Stimulated activated memory B cell treated with anti-CD40 and anti-IgM and Interleukin-4, amounts not matched to agents 10 μg/mL and 1 μg/mL and 100 μg/mL, for 72 hours (primary cell): ENCODE measurements at regions not wholly inside any gene's neighbourhood (a gene's known extent, or its start where the extent isn't known, plus 50 kb on each side); places are given as distances from the start of the nearest gene placed in this dataset.
"Not testable (repeated sequence)": the region's sequence is repeated elsewhere in the genome, so short reads cannot be mapped to it uniquely, and the experiment has no call there.

Source experiments
- ATAC-seq: fragments of 150-1000 bp; cut with Tn5 transposase; 2 replicates; pipeline ENCODE4 v1.10.0; 2021
- H3K27ac Mint-ChIP-seq: one replicate; pipeline ENCODE4 v1.8.0; 2022; ENCODE audit warnings: mild to moderate bottlenecking, mixed read lengths
- H3K27me3 Mint-ChIP-seq: one replicate; pipeline ENCODE4 v1.8.0; 2022; ENCODE audit warnings: mixed read lengths
- H3K36me3 Mint-ChIP-seq: one replicate; pipeline ENCODE4 v1.8.0; 2022; ENCODE audit warnings: mixed read lengths
- H3K4me1 Mint-ChIP-seq: one replicate; pipeline ENCODE4 v1.8.0; 2022; ENCODE audit warnings: mixed read lengths
- H3K4me3 Mint-ChIP-seq: one replicate; pipeline ENCODE4 v1.8.0; 2022; ENCODE audit warnings: mild to moderate bottlenecking, moderate library complexity, mixed read lengths
- H3K9me3 Mint-ChIP-seq: one replicate; pipeline ENCODE4 v1.8.0; 2022; ENCODE audit warnings: mixed read lengths

DNA sequence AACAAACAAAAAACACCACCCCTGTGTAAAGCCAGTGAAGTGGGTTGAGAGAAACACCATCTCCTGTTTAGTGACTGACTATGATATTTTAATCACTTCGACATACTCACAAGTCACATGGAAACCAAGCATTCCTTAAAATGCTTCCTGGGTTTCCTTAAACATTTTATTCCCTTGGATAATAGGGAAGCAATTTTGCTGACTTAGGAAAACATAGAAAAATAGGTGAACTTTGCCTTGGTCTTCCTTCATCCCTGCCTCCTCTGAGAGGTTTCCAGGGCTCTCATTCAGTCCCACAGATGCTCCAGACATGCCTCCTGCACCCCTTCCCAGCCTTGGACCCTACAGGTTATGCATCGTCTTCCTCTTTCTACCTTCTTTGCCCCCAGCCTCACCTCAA is 122.6 kb upstream of the SERPINE2 start:
- Mint-ChIP-seq H3K9me3 (peaks cover 4% of the 10 kb centered on the region), H3K27ac (no peak overlapping the region), H3K4me3 (no peak overlapping the region), H3K36me3 (no peaks in the 10 kb centered on the region), H3K27me3 (peaks cover 16% of the 10 kb centered on the region), H3K4me1 (no peaks in the 10 kb centered on the region)
- ATAC-seq: no peak

DNA sequence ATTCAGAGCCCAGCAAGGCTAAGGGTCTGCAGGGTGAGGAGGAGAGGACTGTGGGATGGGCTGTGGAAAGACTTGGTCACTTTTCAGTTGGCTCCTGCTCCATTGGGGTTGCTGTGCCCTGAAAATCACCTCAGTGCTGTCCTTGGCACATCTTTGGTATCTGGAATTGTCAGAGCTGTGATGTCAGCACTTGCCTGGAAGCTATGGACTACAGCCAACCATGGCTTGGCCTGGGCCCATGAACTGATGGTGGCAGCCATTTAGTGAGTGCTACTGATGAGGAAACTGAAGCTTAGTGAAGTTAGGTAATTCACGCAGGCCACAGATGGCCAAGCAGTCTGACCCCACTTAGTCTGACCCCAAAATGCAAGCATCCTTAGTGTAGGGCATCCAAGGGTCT is 121.8 kb upstream of the SERPINE2 start:
- H3K4me3 Mint-ChIP-seq: no peak overlapping the region
- H3K36me3 Mint-ChIP-seq: no peaks in the 10 kb centered on the region
- H3K27ac Mint-ChIP-seq: no peak overlapping the region
- H3K27me3 Mint-ChIP-seq: peaks cover 16% of the 10 kb centered on the region
- ATAC-seq: no peak
- H3K9me3 Mint-ChIP-seq: peaks cover 4% of the 10 kb centered on the region
- no peaks in the 10 kb centered on the region for H3K4me1 Mint-ChIP-seq

DNA sequence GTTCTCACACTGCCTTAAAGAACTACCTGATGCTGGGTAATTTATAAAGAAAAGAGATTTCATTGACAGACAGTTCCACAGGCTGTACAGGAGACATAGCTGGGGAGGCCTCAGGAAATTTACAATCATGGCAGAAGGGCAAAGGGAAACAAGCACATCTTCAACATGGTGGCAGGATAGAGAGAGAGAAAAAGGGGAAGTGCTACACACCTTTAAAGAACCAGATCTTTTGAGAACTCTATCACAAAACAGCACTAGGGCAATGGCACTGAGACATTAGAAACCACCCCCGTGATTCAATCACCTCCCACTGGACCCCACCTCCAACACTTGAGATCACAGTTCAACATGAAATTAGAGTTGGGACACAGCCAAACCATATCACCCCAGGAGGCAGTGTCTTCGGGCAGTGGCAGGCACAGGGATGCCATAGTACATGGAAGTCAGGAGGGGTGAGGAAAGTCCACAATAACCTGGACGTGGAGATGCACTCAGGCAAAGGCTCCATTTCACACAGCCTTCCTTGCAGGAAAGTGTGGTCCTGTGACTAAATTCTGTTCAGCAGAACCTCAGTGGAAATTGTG is 120.4 kb upstream of the SERPINE2 start:
- no peak overlapping the region for H3K4me3 Mint-ChIP-seq
- no peak overlapping the region for H3K27ac Mint-ChIP-seq
- ATAC-seq: no peak
- H3K27me3 Mint-ChIP-seq: peaks cover 3% of the 10 kb centered on the region
- H3K36me3 Mint-ChIP-seq: no peaks in the 10 kb centered on the region
- H3K4me1 Mint-ChIP-seq: no peaks in the 10 kb centered on the region
- peaks cover 4% of the 10 kb centered on the region for H3K9me3 Mint-ChIP-seq

DNA sequence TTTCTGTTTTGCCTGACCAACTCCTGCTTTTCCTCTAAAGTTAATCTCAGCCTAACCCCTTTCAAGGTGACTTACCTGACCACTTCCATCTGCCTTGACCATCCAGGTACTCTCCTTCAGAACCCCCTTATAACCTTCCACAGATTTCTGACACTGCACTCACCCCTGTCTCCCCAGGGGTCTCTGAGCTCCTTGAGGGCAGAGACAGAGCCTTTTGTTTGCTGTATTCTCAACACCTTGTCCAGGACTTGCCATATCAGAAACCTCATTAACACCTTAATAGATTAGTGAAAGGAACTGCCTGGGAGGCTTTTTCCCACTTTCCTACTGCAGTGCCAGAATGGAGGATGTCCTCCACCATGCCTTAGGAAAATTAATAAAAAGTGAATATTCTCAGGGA is 119.7 kb upstream of the SERPINE2 start:
- H3K4me1 Mint-ChIP-seq: no peaks in the 10 kb centered on the region
- no peak overlapping the region for H3K27ac Mint-ChIP-seq
- no peaks in the 10 kb centered on the region for H3K27me3 Mint-ChIP-seq
- ATAC-seq: no peak
- no peak overlapping the region for H3K4me3 Mint-ChIP-seq
- H3K9me3 Mint-ChIP-seq: peaks cover 4% of the 10 kb centered on the region
- no peaks in the 10 kb centered on the region for H3K36me3 Mint-ChIP-seq

DNA sequence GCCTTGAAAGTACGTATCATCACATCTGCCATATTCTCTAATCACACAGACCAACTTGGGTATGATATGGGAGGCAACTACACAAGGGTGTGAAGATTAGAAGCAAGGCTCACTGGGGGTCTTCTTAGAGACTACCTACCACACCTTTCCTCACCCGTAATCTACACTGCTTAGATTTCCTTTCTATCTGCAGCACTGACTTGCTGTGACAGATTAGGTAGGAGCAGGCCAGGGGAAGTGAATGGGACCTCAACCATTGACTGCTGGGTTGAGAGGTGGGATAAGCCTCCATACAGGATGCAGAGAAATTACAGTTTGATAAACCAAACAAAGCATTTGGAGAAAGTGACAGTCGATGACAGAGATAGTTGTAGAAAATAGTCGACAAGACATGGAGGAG is 119.0 kb upstream of the SERPINE2 start:
- Mint-ChIP-seq H3K4me3 (no peak overlapping the region), H3K27ac (no peak overlapping the region), H3K9me3 (no peaks in the 10 kb centered on the region), H3K4me1 (no peaks in the 10 kb centered on the region), H3K36me3 (no peaks in the 10 kb centered on the region), H3K27me3 (no peaks in the 10 kb centered on the region)
- no peak for ATAC-seq

DNA sequence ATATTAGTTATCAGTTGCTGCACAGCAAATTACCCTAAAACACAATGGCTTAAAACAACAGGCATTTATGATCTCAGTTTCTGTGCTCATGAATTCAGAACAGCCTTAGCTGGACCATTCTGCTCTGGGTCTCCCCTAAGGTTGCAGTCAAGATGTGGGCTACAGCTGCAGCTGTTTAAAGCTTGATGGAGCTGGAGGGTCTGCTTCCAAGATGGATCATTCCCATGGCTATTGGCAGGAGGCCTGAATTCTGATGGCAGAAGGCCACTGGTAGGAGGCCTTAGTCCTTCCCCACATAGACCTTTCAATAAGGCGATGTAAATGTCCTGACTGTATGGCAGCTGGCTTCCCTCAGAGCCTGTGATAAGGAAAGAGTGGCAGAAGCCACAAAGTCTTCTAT is 118.6 kb upstream of the SERPINE2 start:
- H3K4me3 Mint-ChIP-seq: no peak overlapping the region
- no peaks in the 10 kb centered on the region for H3K4me1 Mint-ChIP-seq
- H3K36me3 Mint-ChIP-seq: no peaks in the 10 kb centered on the region
- no peaks in the 10 kb centered on the region for H3K27me3 Mint-ChIP-seq
- H3K27ac Mint-ChIP-seq: no peak overlapping the region
- ATAC-seq: no peak
- no peaks in the 10 kb centered on the region for H3K9me3 Mint-ChIP-seq

DNA sequence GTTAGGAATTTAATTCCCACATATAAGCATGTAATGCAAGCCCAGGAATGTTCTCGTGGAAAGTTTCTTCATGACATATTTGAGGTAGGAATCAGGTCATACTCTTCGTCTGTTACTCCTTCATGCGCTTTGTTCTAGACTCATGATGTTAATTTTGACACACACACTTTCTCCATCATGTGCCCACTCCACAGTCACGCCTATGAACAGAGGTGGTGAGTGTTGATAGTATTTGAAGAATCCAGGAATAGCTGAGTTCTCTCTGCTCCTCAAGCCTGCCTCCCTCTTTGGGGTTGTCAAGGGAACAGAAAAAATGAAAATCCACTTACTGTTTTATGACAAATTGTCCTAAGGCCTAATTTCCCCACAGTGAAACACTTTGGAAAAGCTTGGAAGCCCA is 117.3 kb upstream of the SERPINE2 start:
- Mint-ChIP-seq H3K27me3 (no peaks in the 10 kb centered on the region), H3K27ac (no peak overlapping the region), H3K36me3 (no peaks in the 10 kb centered on the region), H3K4me1 (no peaks in the 10 kb centered on the region), H3K9me3 (peaks cover 7% of the 10 kb centered on the region), H3K4me3 (no peak overlapping the region)
- no peak for ATAC-seq

DNA sequence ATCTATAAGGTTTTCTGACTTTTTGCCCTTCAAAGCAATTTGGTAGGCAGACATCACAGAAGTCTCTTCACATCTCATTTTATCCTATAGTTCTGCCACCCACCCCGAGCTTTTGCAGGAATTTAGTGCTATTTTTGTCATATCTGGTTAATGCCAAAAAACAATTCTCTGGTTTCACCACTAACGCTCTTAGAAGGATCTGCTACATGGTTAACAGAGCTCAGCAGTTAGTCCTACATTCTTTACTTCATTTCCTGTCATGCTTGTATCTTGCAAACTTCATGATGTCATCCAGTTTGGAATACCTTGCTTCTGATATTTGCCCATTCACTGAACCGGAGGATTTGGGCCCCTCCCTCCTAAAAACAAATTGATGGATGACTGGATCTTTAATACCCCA is 116.8 kb upstream of the SERPINE2 start:
- no peak overlapping the region for H3K27ac Mint-ChIP-seq

DNA sequence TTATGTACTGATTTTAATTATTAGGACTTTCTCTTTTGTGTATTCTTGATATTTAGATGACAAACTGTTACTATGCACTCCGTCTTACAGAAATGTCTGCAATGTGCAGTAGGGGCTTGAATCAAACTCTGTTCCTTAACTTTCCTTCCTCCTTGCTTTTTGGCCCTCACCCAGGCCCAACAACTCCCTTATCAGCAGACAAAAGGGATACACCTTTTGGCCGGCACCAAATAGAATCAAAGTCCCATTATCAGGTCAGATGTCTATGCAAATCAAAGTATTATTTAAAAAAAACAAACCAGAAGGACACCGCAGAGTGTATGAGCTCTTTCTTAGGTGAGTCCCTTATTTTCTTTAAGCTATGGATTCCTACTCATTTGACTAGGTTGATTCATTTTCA is 116.3 kb upstream of the SERPINE2 start:
- H3K4me1 Mint-ChIP-seq: no peaks in the 10 kb centered on the region
- no peak overlapping the region for H3K4me3 Mint-ChIP-seq
- no peak for ATAC-seq
- H3K36me3 Mint-ChIP-seq: no peaks in the 10 kb centered on the region
- no peaks in the 10 kb centered on the region for H3K27me3 Mint-ChIP-seq
- H3K27ac Mint-ChIP-seq: no peak overlapping the region
- peaks cover 7% of the 10 kb centered on the region for H3K9me3 Mint-ChIP-seq

More for the DNA sequence above, 116.8 kb upstream of the SERPINE2 start:
- Mint-ChIP-seq H3K4me3 (no peak overlapping the region), H3K27me3 (no peaks in the 10 kb centered on the region), H3K9me3 (peaks cover 7% of the 10 kb centered on the region), H3K4me1 (no peaks in the 10 kb centered on the region), H3K36me3 (no peaks in the 10 kb centered on the region)
- no peak for ATAC-seq

DNA sequence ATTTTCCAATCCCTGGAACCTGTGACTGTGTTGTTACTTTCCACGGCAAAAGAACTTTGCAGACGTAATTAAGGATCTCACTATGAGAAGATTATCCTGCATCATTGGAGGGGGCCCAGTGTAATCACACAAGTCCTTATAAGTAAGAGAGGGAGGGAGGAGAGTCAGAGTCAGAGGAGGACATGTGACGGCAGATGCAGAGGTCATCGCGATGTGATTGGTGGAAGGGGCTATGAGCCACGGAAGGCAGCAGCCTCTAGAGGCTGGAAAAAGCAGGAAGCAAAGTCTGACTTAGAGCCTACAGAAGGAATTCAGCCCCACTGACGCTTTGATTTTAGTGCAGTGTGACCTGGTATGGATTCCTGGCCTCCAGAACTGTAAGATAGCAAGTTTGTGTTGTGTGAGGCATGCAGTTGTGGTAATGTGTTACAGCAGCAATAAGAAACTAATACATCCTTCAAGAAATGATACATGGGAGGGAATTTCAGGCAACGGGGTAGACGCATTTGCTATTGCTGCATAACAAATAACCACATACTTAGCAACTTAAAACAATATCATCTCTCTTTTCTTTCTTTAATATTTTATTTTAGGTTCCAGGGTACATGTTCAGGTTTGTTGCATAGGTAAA is 112.7 kb upstream of the SERPINE2 start:
- H3K36me3 Mint-ChIP-seq: no peaks in the 10 kb centered on the region
- H3K9me3 Mint-ChIP-seq: peaks cover 7% of the 10 kb centered on the region
- no peak overlapping the region for H3K27ac Mint-ChIP-seq
- no peak for ATAC-seq
- peaks cover 10% of the 10 kb centered on the region for H3K27me3 Mint-ChIP-seq
- no peak overlapping the region for H3K4me3 Mint-ChIP-seq
- H3K4me1 Mint-ChIP-seq: no peaks in the 10 kb centered on the region

DNA sequence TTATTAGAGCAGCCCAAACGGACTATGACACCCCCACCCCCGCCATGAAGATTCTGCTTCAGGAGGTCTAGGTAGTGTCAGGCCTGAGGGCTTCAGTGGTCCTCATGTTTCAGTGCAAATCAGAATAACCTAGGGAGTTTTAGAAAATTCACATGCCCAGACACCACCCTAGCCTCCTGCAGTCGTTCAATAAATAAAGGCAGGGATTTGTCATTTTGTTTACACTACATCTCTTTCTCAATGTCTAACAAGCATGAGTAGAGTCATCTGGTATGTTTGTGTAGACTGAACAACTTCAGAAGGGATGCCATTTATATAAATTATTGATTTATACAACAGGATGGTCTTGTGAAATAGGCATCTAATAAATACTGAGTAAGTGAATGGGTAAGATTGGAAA is 112.1 kb upstream of the SERPINE2 start:
- H3K27ac Mint-ChIP-seq: no peak overlapping the region
- H3K36me3 Mint-ChIP-seq: no peaks in the 10 kb centered on the region
- peaks cover 7% of the 10 kb centered on the region for H3K9me3 Mint-ChIP-seq
- peaks cover 17% of the 10 kb centered on the region for H3K27me3 Mint-ChIP-seq
- ATAC-seq: no peak
- no peaks in the 10 kb centered on the region for H3K4me1 Mint-ChIP-seq
- H3K4me3 Mint-ChIP-seq: no peak overlapping the region

DNA sequence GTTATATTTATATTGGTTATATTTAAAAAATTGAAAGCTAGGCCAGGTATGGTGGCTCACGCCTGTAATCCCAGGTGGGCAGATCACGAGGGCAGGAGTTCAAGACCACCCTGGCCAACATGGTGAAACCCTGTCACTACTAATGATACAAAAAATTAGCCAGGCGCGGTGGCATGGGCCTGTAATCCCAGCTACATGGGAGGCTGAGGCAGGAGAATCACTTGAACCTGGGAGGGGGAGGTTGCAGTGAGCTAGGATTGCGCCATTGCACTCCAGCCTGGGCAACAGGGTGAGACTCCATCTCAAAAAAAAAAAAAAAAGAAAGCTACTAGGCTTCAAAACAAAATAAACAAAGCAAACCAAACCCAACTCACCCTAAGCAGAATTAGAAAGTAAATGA is 109.0 kb upstream of the SERPINE2 start:
- not testable (repeated sequence) for H3K36me3 Mint-ChIP-seq, H3K4me1 Mint-ChIP-seq, H3K27ac Mint-ChIP-seq, ATAC-seq, H3K4me3 Mint-ChIP-seq, H3K9me3 Mint-ChIP-seq
- H3K27me3 Mint-ChIP-seq: peaks cover 25% of the 10 kb centered on the region

DNA sequence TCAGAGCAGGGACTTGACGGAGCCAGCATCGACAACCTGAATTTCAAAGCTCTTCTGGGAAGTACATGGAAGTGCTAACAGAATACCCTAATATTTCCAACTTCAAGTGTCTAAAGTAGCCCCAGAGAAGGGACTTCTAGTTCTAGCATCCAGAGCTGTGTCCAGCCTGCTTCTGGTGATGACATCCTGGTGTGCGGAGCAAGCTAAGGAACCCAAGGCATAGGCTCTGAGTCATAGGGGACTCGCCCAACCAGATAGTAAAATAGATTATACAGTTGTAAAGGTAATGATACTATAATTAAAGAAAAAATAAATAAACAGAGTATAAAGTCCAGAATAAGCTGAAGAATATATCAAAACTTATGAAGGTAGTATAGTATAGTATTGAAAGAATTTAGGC is 108.1 kb upstream of the SERPINE2 start:
- Mint-ChIP-seq H3K36me3 (no peaks in the 10 kb centered on the region), H3K4me3 (no peak overlapping the region), H3K4me1 (no peaks in the 10 kb centered on the region), H3K9me3 (peaks cover 4% of the 10 kb centered on the region), H3K27ac (no peak overlapping the region), H3K27me3 (peaks cover 32% of the 10 kb centered on the region)
- ATAC-seq: no peak

DNA sequence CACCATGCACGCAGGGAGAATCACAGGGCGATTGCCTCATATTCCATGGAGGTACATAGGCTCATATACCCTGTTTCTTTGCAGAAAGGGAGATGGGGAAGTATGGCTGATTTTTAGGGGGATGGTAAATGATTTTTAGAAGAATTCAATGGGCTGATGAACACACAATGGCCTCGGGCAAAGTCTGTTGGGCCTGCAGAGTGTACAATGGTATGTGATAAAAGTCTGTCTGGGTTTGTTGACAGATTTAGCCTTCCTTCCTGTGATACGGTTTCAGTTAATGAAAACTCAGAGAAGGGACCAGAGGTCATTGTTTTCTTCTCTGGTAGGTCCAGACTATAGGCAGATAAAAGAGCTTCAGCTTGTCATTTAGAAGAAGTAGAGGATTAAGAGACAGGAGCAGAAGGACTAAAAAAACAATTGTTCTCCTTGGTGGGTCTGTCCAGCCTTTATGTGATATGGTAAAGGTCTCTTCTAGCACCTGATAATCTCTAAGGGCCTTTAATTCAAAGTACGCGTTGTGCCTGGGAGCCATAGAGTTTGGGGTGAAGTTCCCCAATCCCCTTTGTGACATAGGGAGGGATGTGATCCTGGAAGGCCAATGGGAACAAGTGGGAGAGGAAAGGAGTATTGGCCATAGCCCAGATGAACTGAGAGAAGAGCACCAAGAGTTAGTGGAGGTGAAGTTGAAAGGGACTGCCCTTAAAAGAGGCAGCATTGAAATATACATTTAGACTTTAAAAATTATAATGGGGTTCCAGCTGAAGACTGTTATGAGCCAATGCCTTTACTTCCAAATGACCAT is 107.5 kb upstream of the SERPINE2 start:
- Mint-ChIP-seq H3K36me3 (no peaks in the 10 kb centered on the region), H3K9me3 (peaks cover under 1% of the 10 kb centered on the region), H3K27ac (no peak overlapping the region), H3K4me1 (no peaks in the 10 kb centered on the region), H3K4me3 (no peak overlapping the region), H3K27me3 (peaks cover 38% of the 10 kb centered on the region)
- no peak for ATAC-seq

DNA sequence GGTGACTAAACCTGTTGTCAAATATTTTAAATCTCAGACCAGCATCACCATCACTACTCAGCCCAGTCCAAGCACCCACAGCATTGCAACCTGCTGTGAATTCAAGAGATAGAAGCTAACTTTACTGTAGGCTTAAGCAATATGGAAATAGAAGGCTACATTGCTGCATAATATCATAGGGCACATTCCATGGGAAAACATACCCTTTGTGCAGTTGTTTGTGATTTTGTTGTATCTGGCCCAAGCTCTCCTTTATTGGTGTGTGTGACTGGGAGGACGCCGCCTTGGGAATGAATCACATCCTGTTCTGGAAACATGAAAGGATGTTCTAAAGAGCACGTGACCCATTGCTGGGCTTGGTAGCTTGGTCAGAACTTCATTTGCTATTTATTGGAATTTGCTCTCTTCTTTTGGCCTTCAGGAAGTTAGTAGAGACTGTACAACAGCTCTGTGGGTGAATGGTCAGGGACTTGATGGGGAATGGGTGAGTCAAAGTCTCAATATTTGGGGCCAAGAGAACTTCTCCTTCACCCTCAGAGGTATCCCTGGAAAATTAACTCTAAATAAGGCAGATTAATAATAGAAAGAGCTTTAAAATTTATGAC is 106.8 kb upstream of the SERPINE2 start:
- no peaks in the 10 kb centered on the region for H3K36me3 Mint-ChIP-seq
- no peaks in the 10 kb centered on the region for H3K9me3 Mint-ChIP-seq
- no peaks in the 10 kb centered on the region for H3K4me1 Mint-ChIP-seq
- H3K27ac Mint-ChIP-seq: no peak overlapping the region
- ATAC-seq: no peak
- H3K4me3 Mint-ChIP-seq: no peak overlapping the region
- H3K27me3 Mint-ChIP-seq: peaks cover 45% of the 10 kb centered on the region

DNA sequence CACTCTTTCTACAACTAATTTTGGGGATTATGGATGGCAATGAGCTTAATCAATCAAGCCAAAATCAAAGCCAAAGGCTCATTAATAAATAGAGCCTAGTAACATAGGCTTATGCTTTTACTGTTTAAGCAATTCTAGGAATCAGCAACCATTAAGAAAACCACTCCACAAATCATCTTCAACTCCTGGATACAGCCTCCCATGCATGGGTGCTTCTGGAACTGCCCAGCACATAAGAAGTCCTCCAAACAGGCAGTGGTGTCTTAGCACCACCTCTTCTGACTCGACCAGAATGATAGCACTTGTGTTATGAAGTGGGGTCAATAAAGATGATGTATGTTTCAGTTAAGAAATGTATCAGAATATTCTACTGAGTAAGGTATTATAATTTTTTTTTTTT is 104.4 kb upstream of the SERPINE2 start:
- Mint-ChIP-seq H3K4me1 (no peaks in the 10 kb centered on the region), H3K27me3 (peaks cover 45% of the 10 kb centered on the region), H3K4me3 (no peak overlapping the region), H3K36me3 (no peaks in the 10 kb centered on the region), H3K27ac (no peak overlapping the region), H3K9me3 (no peaks in the 10 kb centered on the region)
- no peak for ATAC-seq
